ENCODE measurements at regions not wholly inside any gene's neighbourhood (a gene's known extent, or its start where the extent isn't known, plus 50 kb on each side); places are given as distances from the start of the nearest gene placed in this dataset.
"Not testable (repeated sequence)": the region's sequence is repeated elsewhere in the genome, so short reads cannot be mapped to it uniquely, and the experiment has no call there.

DNA sequence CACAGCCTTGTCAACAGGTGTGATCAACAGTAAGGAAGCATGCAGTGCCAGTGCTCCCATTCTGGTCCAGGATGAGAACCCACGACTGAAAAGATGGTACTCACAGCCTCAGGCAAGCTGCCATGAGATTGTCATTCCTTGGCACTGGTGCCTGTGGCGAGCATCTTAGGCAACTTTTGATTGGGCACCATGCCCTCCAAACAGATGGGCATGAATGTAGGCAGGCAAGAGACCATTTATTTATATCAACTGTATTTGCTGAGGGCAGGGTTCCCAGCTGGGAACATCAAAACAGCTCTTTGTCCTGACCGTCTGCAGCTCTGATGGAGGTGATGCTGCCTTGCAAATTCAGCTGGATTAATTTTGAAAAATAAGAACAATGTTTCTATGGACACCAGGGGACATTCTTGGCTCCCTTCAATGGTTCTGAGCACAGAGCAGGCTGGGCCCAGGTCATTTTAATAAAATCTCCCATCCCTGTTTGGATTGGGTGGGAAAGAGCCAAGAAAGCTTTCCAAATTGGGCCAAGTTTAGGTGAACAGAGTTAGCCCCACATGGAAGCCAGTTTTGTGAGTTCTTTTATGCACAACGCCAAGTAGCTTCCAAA lies 522.5 kb downstream of the RMST start:
- DNase-seq (ENCODE audit: low spot score): no peak

DNA sequence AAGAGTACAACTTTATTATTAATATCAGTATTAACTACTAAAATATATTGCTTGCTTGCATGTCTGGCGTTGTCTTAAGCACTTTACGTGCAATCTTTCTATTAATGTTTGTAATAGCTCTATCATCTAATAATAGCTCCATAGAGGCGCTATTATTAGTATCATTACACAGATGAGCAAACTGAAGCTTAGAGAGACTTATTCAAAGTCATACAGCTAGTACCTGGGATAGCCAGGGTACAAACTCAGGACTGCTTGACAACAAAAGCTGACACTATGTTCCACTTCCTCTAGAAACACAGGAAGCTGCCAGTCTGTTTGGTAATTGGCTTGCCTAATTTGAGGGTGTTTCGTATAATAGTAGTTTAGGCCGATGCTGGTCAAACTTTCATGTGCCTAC lies 523.2 kb downstream of the RMST start:
- DNase-seq (ENCODE audit: low spot score): no peak

DNA sequence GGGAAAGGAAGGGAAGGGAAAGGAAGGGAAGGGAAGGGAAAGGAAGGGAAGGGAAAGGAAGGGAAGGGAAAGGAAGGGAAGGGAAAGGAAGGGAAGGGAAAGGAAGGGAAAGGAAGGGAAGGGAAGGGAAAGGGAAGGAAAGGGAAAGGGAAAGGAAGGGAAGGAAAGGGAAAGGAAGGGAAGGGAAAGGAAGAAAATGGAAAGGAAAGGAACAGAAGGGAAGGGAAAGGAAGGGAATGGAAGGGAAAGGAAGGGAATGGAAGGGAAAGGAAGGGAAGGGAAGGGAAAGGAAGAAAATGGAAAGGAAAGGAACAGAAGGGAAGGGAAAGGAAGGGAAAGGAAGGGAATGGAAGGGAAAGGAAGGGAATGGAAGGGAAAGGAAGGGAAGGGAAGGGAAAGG lies 526.0 kb downstream of the RMST start:
- not testable (repeated sequence) for DNase-seq (ENCODE audit: low spot score)

DNA sequence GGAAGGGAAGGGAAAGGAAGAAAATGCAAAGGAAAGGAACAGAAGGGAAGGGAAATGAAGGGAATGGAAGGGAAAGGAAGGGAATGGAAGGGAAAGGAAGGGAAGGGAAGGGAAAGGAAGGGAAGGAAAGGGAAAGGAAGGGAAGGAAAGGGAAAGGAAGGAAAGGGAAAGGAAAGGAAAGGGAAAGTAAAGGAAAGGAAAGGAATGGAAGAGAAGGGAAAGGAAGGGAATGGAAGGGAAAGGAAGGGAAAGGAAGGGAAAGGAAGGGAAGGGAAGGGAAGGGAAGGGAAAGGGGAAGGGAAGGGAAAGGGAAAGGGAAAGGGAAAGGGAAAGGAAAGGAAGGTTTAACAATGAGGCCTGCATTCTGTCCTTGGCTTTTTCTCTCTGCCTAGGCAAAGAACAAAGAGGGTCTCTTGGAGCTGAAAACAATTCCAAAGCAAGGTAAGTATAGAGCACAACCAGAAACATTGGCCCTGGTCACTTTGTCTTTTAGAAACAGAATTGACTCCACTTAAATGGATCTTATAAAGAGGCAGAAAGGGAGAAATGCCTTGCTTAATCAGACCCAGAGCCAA lies 525.9 kb upstream of the TMPO start:
- DNase-seq (ENCODE audit: low spot score): no peak

DNA sequence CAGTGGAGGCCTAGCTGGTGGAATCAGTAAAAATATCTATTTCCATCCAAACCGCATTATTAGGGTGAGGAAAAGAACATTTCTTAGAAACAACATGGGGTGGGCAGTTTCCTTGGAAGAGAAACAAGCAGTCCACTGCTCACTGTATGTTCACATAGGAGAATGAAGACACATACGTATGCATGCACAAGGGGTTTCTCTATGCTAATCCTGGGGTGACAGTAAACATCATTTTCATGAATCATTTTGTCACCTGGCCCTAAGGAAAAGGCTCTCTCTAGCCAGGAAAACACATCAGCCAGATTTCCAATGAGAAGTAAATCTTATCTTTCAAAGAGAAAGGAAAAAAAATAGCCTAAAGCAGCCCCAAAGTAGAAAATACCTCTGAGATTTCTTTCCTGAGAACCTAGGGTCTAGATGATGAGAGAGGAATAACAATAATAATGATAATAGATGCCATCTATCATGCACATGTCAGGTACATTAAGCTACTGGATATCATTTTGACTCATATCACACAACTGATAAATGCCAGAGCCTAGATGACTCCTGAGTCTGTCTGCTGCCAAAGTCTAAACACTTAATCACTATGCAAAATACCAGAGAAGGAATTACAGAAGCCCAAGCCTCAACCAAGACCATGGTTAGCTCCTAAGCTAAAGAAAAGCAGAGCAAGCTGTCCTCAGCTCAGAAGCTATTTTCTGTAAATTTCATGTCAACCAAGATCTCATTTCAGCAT lies 520.5 kb upstream of the TMPO start:
- DNase-seq (ENCODE audit: low spot score): no peak

DNA sequence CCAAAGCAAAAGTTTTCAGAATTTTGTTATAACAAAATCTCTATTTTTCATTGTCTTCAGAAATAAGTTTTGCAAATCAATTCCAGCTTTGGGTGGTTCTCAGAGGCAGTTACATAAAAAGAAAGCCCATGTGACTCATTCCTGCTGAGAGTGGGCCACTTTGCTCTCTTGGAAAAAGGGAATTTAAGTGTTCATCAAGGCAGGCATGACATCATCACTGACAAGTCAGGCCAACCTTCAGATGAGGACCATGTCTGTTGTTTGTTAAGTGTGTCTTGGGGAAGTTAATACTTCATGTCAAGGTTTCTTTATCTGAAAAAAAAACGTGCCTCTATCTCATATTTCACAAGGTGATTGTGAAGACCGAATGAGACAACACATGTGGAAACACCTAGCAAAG lies 519.8 kb upstream of the TMPO start:
- no peak for DNase-seq (ENCODE audit: low spot score)

DNA sequence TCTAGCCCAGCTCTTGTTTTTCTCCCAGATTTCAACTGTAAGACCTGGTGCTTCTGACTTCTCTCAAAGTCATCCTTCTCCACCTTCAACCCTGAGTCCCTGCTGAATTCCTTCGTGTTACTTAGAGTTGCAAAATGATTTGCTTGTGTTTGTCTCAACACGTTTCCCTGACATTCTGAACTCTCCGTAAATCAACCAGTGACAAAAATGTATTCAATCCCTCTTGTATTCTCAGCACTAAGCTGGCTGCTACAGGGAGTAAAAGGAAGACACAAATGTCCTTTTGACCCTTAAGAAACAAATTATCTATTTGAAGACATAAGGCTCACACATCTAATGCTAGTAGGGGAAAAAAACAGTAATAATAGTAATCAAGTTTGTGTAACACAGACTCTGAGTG lies 514.0 kb upstream of the TMPO start:
- no peak for DNase-seq (ENCODE audit: low spot score)

DNA sequence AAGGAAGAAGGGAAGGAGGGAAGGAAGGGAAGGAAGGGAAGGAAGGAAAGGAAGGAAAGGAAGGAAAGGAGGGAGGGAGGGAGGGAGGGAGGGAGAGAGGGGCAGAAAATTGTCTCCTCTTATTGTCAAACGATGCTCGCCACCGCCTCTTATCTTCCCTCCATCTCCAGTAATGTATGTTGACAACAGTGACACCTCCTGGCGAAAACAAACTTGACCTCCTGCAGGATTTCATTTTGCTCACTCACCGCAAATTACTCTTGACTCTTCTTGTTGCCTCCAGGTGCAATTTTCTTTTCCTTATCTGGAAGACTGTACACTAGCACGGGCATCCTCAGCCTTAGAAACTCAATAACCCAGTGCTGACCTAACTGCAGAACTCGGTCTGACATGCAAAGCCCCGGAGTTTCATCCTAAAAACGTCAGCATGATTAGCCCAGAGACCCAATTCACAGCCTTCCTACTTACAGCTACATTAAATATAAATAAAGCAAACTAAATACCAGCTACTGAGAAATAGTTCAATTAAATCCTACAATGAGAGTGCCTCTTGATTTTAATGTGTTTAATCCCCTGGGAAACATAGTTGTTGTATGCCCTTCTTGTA lies 512.4 kb upstream of the TMPO start:
- DNase-seq (ENCODE audit: low spot score): peak; percentile 56

DNA sequence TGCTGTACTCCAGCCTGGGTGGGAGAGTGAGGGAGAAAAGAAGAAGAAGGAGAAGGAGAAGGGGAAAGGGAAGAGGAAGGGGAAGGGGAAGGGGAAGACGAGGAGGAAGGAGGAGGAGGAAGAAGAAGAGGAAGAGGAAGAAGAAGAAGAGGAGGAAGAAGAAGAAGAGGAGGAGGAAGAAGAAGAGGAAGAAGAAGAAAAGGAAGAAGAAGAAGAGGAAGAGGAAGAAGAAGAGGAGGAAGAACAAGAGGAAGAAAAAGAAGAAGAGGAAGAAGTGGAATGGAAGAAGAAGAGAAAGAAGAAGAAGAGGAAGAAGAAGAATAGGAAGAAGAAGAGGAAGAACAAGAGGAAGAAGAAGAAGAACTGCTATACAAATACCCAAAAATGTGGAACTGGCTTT lies 507.4 kb upstream of the TMPO start:
- no peak for DNase-seq (ENCODE audit: low spot score)

DNA sequence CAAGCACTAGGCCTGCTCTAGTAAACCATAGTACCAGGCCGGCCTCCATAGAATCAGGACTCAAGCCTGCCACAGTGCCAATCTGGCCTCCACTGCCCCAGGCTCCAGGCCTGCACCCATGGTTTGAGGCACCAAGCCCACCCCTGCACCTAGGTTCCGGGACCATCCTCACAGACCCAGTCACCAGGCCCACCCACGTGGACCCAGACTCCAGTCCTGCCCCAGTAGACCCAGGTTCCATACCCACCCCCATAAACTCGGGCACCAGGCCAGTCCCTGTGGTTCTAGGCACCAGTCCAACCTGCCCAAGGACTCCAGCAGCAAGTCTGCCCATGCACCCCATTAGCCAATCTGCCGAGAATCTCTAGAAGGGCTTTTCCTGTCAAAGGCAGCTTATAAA lies 501.8 kb upstream of the TMPO start:
- DNase-seq (ENCODE audit: low spot score): no peak

DNA sequence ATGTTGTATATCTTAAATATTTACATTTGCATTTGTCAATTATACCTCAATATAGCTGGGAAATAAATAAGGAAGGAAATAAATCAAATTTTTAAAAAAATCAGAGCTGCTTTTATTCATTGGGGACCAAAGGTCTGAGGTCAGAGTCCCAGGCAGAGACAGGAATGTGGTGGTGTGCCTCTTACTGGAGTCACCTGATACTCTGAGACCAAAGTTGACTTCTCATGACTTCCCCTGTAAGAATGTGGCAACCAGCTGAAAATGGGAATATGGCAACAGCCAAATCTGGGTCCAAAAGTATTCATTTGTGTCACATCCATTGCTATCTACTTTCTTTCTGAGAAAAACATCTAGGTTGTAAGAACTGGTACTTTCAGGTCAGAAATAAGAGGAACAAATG lies 496.6 kb upstream of the TMPO start:
- DNase-seq (ENCODE audit: low spot score): no peak

DNA sequence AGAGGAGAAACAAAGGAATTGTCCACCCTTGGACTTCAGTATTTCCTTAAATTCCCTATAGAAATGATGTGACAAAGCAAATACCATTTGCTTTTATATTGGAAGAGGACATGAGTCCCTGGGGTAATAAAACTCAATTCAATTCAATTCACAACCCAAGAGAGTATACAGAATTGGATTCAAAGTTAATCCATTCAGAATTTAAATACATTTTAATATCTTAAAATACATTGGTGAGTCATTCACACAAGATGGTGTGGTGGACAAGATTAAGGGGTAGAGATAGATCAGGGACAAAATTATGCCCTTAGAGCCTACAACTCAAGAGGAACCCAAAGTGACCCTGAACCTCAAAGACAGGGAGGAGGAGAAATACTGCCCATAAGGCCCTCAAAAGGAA lies 495.0 kb upstream of the TMPO start:
- no peak for DNase-seq (ENCODE audit: low spot score)

DNA sequence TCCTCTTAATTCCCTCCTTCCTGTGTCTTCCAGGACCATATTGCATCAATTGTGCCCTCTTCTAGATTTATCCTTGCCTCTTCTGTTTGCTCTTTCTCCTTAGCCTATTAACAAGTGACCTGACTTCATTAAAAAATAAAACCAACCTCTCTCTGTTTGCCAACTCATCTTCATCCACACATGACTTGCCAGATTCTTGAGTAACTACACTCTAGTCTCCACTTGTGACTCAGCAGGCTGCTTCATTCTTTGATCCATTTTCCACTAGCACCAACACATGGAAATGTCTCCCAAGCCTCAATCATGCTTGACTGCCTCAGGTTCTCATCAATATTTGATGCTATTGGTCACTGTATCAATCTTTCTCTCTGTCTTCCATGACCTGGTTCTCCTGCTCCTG lies 492.4 kb upstream of the TMPO start:
- no peak for DNase-seq (ENCODE audit: low spot score)

DNA sequence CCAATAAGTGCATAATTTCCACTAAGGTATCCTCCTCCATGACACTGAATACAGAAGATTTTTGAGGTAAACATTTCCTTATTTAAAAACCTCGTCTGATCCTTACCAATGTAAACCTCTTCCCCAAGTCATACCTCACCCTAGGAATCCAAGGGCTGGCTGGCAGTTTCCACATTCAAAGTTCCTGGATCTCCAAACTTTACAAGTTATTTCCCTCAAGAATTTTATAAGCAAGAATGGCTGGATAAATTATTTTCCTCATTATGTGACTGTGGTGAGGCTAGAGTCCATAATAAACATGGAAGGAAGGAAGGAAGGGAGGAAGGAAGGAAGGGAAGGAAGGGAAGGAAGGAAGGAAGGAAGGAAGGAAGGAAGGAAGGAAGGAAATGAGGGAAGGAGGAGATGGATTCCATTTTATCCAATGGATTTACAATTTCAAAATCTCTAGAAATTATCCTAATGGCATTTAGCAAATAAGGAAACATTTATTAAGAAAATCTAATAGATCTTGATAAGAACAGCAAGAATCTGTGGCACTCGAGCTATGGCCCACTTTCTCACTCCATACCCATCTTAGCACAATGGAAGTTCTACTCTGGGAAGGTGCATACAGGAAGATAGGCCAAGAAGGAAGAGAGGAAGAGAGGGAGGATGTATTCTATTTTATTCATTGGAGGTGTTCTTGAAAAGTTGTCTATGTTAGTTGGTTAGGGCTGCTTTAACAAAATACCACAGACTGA lies 477.8 kb upstream of the TMPO start:
- no peak for DNase-seq (ENCODE audit: low spot score)

DNA sequence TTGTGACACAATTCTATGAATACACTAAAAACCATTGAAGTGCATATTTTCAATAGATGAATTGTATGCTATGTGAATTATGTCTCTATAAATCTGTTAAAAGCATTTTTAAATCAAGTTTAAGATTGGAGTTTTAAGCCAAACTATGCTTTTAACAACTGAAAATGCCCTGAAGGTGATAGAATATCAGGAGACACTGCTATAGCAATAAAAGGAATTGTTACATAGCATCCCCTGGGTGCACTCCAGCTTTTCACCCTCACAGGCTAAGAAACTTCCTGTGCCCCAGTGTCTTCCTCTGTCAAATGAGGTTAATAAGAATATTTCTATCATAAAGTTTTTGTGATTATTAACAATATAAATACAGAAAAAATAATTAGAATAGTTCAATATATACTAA lies 472.7 kb upstream of the TMPO start:
- DNase-seq (ENCODE audit: low spot score): no peak

DNA sequence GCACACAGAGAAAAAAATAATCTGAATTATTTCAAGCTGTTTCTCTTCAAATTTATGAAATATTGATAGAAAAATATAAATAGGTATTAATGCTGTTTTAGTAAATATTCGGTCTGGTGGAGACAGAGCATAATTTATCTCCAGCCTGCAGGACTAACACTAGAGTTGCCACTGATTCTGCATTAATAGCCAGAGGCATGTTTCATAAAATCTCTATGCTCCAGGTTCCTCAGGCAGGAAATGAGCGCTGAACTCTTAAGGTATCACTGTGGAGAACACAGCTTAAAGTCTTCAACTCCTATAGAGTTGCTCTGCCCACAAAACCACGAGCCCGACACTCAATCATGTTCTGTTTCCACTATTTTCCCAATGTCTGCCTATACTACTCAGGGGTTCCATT lies 470.0 kb upstream of the TMPO start:
- DNase-seq (ENCODE audit: low spot score): no peak

DNA sequence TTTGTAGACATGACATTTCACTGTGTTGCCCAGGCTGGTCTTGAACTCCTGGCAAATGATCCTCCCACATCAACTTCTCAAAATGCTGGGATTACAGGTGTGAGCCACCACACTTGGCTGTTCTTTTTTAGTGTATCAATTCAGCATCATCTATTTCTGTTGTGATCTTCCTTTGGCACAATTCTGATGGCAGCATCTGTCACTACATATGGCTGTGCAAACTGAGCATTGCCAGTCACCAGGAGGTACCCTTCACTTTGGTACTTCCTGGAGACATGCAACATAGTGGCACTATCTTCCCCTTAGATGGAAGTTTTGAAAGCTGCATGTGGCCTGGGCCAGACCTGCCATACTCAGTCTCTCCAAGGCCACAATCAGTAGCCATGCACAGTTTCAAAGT lies 467.1 kb upstream of the TMPO start:
- no peak for DNase-seq (ENCODE audit: low spot score)

DNA sequence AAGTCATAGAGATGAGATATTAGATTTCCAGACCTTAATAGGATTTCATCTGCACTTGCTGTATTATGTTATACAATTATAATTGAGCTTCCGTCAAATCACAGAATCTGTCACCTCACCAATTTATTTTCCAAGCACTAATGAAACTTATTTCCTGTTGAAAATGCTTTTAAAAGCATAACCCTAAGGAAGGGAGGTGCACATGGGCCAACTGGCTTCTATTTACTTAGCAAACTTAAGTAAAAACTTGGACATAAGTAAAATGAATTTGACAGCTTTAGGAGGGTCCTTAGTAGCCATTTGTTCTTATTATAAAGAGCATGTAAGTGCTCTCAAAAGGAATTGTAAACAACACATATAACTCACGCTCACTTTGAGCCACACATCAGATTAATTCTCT lies 462.2 kb upstream of the TMPO start:
- no peak for DNase-seq (ENCODE audit: low spot score)

DNA sequence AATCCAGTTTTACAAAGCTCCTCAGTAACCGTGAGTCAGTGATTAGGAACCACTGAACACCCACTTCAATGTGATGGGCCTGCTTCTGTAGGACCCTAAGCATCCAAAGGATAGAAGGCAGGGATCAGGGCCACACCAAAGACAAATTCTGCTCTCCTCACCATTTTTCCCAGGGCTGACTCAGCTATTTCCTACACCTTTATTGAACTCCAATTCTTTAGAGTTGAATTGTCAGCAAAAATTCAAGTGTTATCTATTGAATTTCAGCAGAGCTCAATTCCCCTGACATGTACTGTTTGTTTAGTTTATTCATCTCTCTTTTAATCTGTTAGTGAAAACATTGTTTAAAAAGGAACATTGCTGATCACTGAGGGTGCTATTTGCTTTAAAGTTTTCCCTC lies 457.7 kb upstream of the TMPO start:
- no peak for DNase-seq (ENCODE audit: low spot score)

DNA sequence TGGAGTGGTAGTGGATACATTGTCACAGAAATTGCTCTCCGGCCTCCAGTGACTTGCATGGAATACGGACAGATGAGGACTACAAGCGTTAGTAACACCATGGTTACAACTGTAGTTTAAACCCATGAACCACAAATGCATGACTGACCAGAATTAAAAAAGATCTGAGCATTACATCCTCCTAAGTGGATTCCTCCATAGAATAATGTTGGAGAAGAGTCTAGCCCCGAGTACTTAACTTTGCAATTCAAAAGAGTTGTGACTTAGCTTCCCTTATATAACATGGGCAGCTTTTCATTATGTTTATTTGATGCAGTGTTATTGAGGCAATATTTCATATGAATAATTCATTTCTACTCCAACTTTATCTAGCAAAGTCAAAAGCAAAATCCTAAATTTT lies 457.2 kb upstream of the TMPO start:
- DNase-seq (ENCODE audit: low spot score): no peak

DNA sequence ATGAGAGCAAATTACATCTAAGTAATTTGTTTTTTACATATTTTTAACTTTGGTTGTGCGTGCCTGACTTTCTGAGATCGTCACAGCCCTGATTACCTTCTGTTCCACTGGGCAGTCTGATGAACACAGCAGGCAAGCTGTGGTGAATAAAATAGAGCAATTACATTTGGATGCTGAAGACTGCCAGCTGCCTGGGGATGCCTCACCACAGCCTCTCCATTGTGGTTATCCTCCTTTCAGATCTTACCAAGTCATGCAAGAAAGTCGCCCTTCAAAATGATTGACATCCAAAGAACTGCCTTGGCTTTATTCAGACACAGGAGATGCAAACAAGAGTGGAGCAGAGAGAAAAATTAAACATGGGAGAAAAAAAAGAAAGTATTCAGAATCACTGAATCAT lies 456.6 kb upstream of the TMPO start:
- DNase-seq (ENCODE audit: low spot score): no peak

DNA sequence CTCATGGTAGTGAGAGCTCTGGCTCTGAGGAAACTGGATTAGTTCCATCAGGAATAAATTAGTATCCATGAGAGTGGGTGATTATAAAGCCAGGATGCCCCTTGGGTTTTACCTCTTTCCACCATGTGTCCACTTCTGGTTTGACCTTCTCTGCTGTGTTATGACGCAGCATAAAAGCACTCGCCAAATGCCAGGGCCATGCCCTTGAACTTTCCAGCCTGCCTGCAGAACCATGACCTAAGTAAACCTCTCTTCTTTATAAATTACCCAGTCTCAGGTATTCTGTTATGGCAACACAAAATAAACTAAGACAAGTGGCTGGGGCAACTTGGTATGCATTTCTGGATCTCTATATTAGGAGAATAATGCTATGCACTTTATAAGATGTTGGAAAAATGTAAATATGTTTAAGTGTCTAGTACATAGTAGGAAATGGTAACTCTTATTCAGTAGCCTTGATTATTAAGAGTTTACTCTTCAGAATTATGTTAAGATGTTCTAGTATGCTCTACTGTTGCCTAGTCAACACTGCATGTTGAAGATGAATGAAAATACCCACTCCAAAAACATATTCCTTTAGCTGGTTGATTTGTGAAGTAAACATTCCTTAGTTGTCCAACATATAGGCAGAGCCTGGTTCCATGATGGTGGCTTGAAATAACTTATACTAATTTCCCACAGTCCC lies 455.6 kb upstream of the TMPO start:
- no peak for DNase-seq (ENCODE audit: low spot score)
